Breast epithelium (tissue), 4 donors: ENCODE measurements at regions not wholly inside any gene's neighbourhood (a gene's known extent, or its start where the extent isn't known, plus 50 kb on each side); places are given as distances from the start of the nearest gene placed in this dataset.

Experiments
- DNase-seq, 2 donors: peaks; one replicate each; pipeline ENCODE4 v3.0.0-alpha.2; 2019; ENCODE audit warnings: low spot score in 2 of 2
- H3K27ac ChIP-seq, 2 donors: fragments of 200-600 bp; sonication (generic) in 1 of 2; one replicate each; pipeline ENCODE4 v1.5.1; 2016 to 2019; ENCODE audit warnings: mild to moderate bottlenecking in 1 of 2
- H3K27me3 ChIP-seq, 2 donors: fragments of 200-600 bp; sonication (generic) in 1 of 2; one replicate each; pipeline versions ENCODE4 v1.5.1 to v1.6.0; 2017 to 2019; ENCODE audit warnings: control low read depth in 1 of 2, mild to moderate bottlenecking in 1 of 2
- H3K36me3 ChIP-seq: fragments of 200-600 bp; one replicate; pipeline ENCODE4 v1.5.1; 2019
- H3K4me1 ChIP-seq, 2 donors: fragments of 200-600 bp; sonication (generic); one replicate each; pipeline ENCODE4 v1.5.1; 2016 to 2019; ENCODE audit warnings: control low read depth in 1 of 2
- H3K4me3 ChIP-seq, 3 donors: fragments of 200-600 bp; sonication (generic); 1 replicate in 2 of 3; 2 replicates in 1 of 3; pipeline ENCODE4 v1.5.1; 2016 to 2019; ENCODE audit warnings: mild to moderate bottlenecking in 3 of 3, moderate library complexity in 2 of 3
- H3K9me3 ChIP-seq, 2 donors: fragments of 200-600 bp; sonication (generic) in 1 of 2; one replicate each; pipeline ENCODE4 v1.5.1; 2016 to 2019; ENCODE audit warnings: control low read depth in 1 of 2
- CTCF ChIP-seq, 3 donors: fragments of 450-650 bp; IDR thresholded peaks; one replicate each; pipeline ENCODE4 v1.5.1; 2016 to 2017; ENCODE audit warnings: antibody characterized with exemption in 3 of 3, mild to moderate bottlenecking in 3 of 3, moderate library complexity in 3 of 3
- POLR2A ChIP-seq: fragments of 450-650 bp; IDR thresholded peaks from one replicate; pipeline ENCODE4 v1.6.1; 2016; ENCODE audit warnings: antibody characterized with exemption, mild to moderate bottlenecking, moderate library complexity
- POLR2AphosphoS5 ChIP-seq, 3 donors: sonication (generic); formaldehyde crosslinking; IDR thresholded peaks; one replicate each; pipeline ENCODE4 v1.6.1; 2017; ENCODE audit warnings: antibody characterized with exemption in 3 of 3
- intact Hi-C: fragments of 100-400 bp; cut with DNase I; formaldehyde crosslinking; loops from one replicate; pipeline ENCODE4 v1.15.1; 2023; ENCODE audit warnings: low total_unique reads

DNA sequence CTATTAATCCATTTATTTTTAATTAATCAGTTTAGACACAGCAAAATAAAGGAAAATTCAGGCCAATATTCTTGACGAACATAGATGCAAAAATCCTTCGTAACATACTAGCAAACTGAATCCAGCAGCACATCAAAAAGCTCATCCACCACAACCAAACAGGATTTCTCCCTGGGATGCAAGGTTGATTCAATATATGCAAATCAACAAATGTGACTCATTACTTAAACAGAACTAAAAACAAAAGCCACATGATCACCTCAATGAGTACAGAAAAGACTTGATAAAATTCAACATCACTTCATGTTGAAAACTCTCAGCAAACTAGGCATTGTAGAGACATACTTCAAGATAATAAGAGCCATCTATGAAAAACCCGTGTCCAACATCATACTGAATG lies 364.1 kb upstream of the THBS1 start:
- Histone ChIP-seq H3K4me3 (no peak overlapping the region), H3K4me1 (no peaks in the 10 kb centered on the region), H3K36me3 (no peaks in the 10 kb centered on the region), H3K9me3 (no peaks in the 10 kb centered on the region), H3K27ac (no peak overlapping the region), H3K27me3 (no peaks in the 10 kb centered on the region)
- TF ChIP-seq CTCF (IDR thresholded peaks at IDR 0.05): no peak
- TF ChIP-seq POLR2A: no peak
- no peak for DNase-seq
- intact Hi-C loops: no loop called here

GRCh38 chr15:39219608-39220007 lies 361.3 kb upstream of the THBS1 start:
- intact Hi-C loops: no loop called here
- TF ChIP-seq POLR2A (no peak), CTCF (IDR thresholded peaks at IDR 0.05) (no peak), POLR2AphosphoS5 (IDR thresholded peaks at IDR 0.05) (no peak)
- no peaks in the 10 kb centered on the region for H3K4me1 ChIP-seq
- H3K27me3 ChIP-seq: no peaks in the 10 kb centered on the region
- H3K4me3 ChIP-seq: no peak overlapping the region
- no peaks in the 10 kb centered on the region for H3K36me3 ChIP-seq
- H3K27ac ChIP-seq: no peak overlapping the region
- no peaks in the 10 kb centered on the region for H3K9me3 ChIP-seq
- DNase-seq: no peak

- H3K4me3 ChIP-seq: no peak overlapping the region
- intact Hi-C loops: no loop called here
- H3K27me3 ChIP-seq: no peaks in the 10 kb centered on the region
- H3K4me1 ChIP-seq: peaks cover 0 to 3% of the 10 kb centered on the region in 2 donors
- TF ChIP-seq POLR2AphosphoS5 (IDR thresholded peaks at IDR 0.05): no peak
- no peak for TF ChIP-seq POLR2A
- no peak for TF ChIP-seq CTCF (IDR thresholded peaks at IDR 0.05)
- DNase-seq: no peak
- H3K36me3 ChIP-seq: no peaks in the 10 kb centered on the region
- no peaks in the 10 kb centered on the region for H3K9me3 ChIP-seq
- H3K27ac ChIP-seq: no peak overlapping the region
These were observed 354.5 kb upstream of the THBS1 start for GRCh38 chr15:39226169-39226937.

DNA sequence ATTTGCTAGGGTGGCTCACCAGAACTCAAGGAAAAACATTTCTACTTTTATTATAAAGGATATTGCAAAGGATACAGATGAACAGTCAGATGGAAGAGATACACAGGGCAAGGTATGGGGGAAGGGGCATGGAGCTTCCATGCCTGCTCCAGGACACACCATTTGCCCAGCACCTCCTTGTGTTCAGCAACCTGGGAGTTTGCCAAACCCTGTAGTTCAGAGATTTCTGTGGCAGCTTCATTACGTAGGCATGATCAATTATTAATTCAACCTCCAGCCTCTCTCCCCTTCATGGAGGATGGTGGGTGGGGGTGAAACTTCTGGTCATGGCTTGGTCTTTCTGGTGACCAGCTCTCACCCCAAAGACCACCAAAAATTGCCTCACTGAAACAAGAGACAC lies 353.9 kb upstream of the THBS1 start:
- no peak overlapping the region for H3K4me3 ChIP-seq
- H3K36me3 ChIP-seq: no peaks in the 10 kb centered on the region
- no peak for DNase-seq
- no peaks in the 10 kb centered on the region for H3K9me3 ChIP-seq
- intact Hi-C loops: no loop called here
- H3K27me3 ChIP-seq: no peaks in the 10 kb centered on the region
- no peak overlapping the region for H3K27ac ChIP-seq
- H3K4me1 ChIP-seq: peaks cover 0 to 3% of the 10 kb centered on the region in 2 donors
- TF ChIP-seq CTCF (IDR thresholded peaks at IDR 0.05) (no peak), POLR2AphosphoS5 (IDR thresholded peaks at IDR 0.05) (no peak), POLR2A (no peak)

GRCh38 chr15:39228889-39229288 lies 352.0 kb upstream of the THBS1 start:
- no peak for TF ChIP-seq POLR2A
- TF ChIP-seq CTCF (IDR thresholded peaks at IDR 0.05): no peak
- no peak for TF ChIP-seq POLR2AphosphoS5 (IDR thresholded peaks at IDR 0.05)
- peaks cover 0 to 3% of the 10 kb centered on the region in 2 donors for H3K4me1 ChIP-seq
- no peaks in the 10 kb centered on the region for H3K9me3 ChIP-seq
- no peaks in the 10 kb centered on the region for H3K27me3 ChIP-seq
- DNase-seq: no peak
- intact Hi-C loops: no loop called here
- H3K27ac ChIP-seq: no peak overlapping the region
- H3K4me3 ChIP-seq: no peak overlapping the region
- no peaks in the 10 kb centered on the region for H3K36me3 ChIP-seq
